ENCODE measurements at regions not wholly inside any gene's neighbourhood (a gene's known extent, or its start where the extent isn't known, plus 50 kb on each side); places are given as distances from the start of the nearest gene placed in this dataset.

DNA sequence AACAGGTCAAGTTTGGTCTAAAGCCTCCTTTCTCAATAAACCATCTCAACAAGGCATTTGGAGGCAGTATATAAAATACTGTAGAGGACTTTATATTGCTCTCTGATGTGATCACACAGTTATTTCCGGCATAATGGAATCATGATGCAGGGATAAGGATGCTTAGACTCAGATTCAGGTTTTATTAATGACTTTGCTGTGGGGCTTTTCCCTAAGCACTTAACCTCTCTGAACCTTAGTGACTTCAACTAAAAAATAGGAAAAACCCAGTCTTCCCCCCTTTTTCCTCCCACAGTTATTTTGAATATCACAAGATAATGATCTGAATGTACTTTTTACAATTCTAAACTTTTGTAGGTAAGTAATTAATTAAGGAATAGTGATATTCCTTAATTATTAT is 94.8 kb upstream of the TENM4 start:
- H3K4me2 ChIP-seq (ENCODE audit: low read length) = no peak overlapping the region
- H3K79me2 ChIP-seq (ENCODE audit: insufficient read depth, low read depth, low read length) = no peaks in the 10 kb centered on the region
- BruUV-seq (replicated peaks) = no TSS peak
- TF ChIP-seq EZH2phosphoT487 (IDR thresholded peaks at IDR 0.05; ENCODE audit: borderline replicate concordance, low read depth, low read length) (no peak), CTCF (conservative IDR thresholded peaks at IDR 0.05; ENCODE audit: low read length) (no peak)
- no peak overlapping the region for H3K4me3 ChIP-seq (ENCODE audit: low read depth, low read length, poor library complexity, severe bottlenecking)
- no peak overlapping the region for H2AFZ ChIP-seq (ENCODE audit: low read length)
- no peaks in the 10 kb centered on the region for H3K9me3 ChIP-seq (ENCODE audit: low read length)
- ChIA-PET POLR2A (no interaction called here), CTCF (ENCODE audit: unreplicated experiment) (no interaction called here)
- H3K27ac ChIP-seq (ENCODE audit: low read depth, low read length, poor library complexity, severe bottlenecking) = no peak overlapping the region
- intact Hi-C loops (cut with micrococcal nuclease; ENCODE audit: unreplicated experiment) = no loop called here
- no peaks in the 10 kb centered on the region for H3K9me2 ChIP-seq (ENCODE audit: insufficient read depth, low read length)
- no peaks in the 10 kb centered on the region for H3K36me3 ChIP-seq (ENCODE audit: insufficient read depth, low read length)
- no peaks in the 10 kb centered on the region for H4K20me1 ChIP-seq (ENCODE audit: insufficient read depth, low read length)
- H3K4me1 ChIP-seq (ENCODE audit: insufficient read depth, low read length, poor library complexity, severe bottlenecking) = no peaks in the 10 kb centered on the region
- DNase-seq (ENCODE audit: low spot score) = no peak

- ChIA-PET CTCF (ENCODE audit: unreplicated experiment) (no interaction called here), POLR2A (no interaction called here)
- no peak overlapping the region for H3K27ac ChIP-seq (ENCODE audit: low read depth, low read length, poor library complexity, severe bottlenecking)
- no peaks in the 10 kb centered on the region for H3K36me3 ChIP-seq (ENCODE audit: insufficient read depth, low read length)
- H3K4me2 ChIP-seq (ENCODE audit: low read length) = no peak overlapping the region
- no peaks in the 10 kb centered on the region for H4K20me1 ChIP-seq (ENCODE audit: insufficient read depth, low read length)
- H3K4me1 ChIP-seq (ENCODE audit: insufficient read depth, low read length, poor library complexity, severe bottlenecking) = no peaks in the 10 kb centered on the region
- no peaks in the 10 kb centered on the region for H3K79me2 ChIP-seq (ENCODE audit: insufficient read depth, low read depth, low read length)
- no TSS peak for BruUV-seq (replicated peaks)
- H2AFZ ChIP-seq (ENCODE audit: low read length) = no peak overlapping the region
- no peaks in the 10 kb centered on the region for H3K9me3 ChIP-seq (ENCODE audit: low read length)
- no peak for DNase-seq (ENCODE audit: low spot score)
- H3K4me3 ChIP-seq (ENCODE audit: low read depth, low read length, poor library complexity, severe bottlenecking) = no peak overlapping the region
- no peaks in the 10 kb centered on the region for H3K9me2 ChIP-seq (ENCODE audit: insufficient read depth, low read length)
- intact Hi-C loops (cut with micrococcal nuclease; ENCODE audit: unreplicated experiment) = no loop called here
- no peak for TF ChIP-seq CTCF (conservative IDR thresholded peaks at IDR 0.05; ENCODE audit: low read length)
- TF ChIP-seq EZH2phosphoT487 (IDR thresholded peaks at IDR 0.05; ENCODE audit: borderline replicate concordance, low read depth, low read length) = no peak
These were observed 84.4 kb upstream of the TENM4 start for GRCh38 chr11:79525257-79525656.

- intact Hi-C loops (cut with micrococcal nuclease; ENCODE audit: unreplicated experiment) = no loop called here
- BruUV-seq (replicated peaks) = no TSS peak
- ChIA-PET POLR2A (interaction anchor here (0.6 kb wide), 1 partner anchor 20 kb away, joined by 3 read pairs; no protein-coding TSS in a partner anchor), CTCF (ENCODE audit: unreplicated experiment) (no interaction called here)
- Histone ChIP-seq H3K4me2 (ENCODE audit: low read length) (no peak overlapping the region), H3K4me3 (ENCODE audit: low read depth, low read length, poor library complexity, severe bottlenecking) (no peak overlapping the region), H4K20me1 (ENCODE audit: insufficient read depth, low read length) (no peaks in the 10 kb centered on the region), H3K27ac (ENCODE audit: low read depth, low read length, poor library complexity, severe bottlenecking) (no peak overlapping the region), H3K79me2 (ENCODE audit: insufficient read depth, low read depth, low read length) (no peaks in the 10 kb centered on the region), H3K9me2 (ENCODE audit: insufficient read depth, low read length) (no peaks in the 10 kb centered on the region), H3K4me1 (ENCODE audit: insufficient read depth, low read length, poor library complexity, severe bottlenecking) (no peaks in the 10 kb centered on the region), H2AFZ (ENCODE audit: low read length) (no peak overlapping the region), H3K9me3 (ENCODE audit: low read length) (no peaks in the 10 kb centered on the region), H3K36me3 (ENCODE audit: insufficient read depth, low read length) (no peaks in the 10 kb centered on the region)
- TF ChIP-seq CTCF (conservative IDR thresholded peaks at IDR 0.05; ENCODE audit: low read length) = no peak
- TF ChIP-seq EZH2phosphoT487 (IDR thresholded peaks at IDR 0.05; ENCODE audit: borderline replicate concordance, low read depth, low read length) = no peak
- DNase-seq (ENCODE audit: low spot score) = no peak
These were observed 81.8 kb upstream of the TENM4 start for GRCh38 chr11:79522626-79523025.
